HEK293T (cell line): ENCODE measurements at regions not wholly inside any gene's neighbourhood (a gene's known extent, or its start where the extent isn't known, plus 50 kb on each side); places are given as distances from the start of the nearest gene placed in this dataset.
"Not testable (repeated sequence)": the region's sequence is repeated elsewhere in the genome, so short reads cannot be mapped to it uniquely, and the experiment has no call there.

ENCODE experiments used
- CTCF ChIA-PET: fragments of 350-600 bp; formaldehyde crosslinking; extraction: SDS; loops from one replicate; lab custom pipeline; 2021; ENCODE audit warnings: antibody characterized with exemption, inconsistent platforms; lab: Yijun Ruan, JAX
- POLR2A ChIA-PET: fragments of 350-600 bp; formaldehyde crosslinking; extraction: SDS; loops from one replicate; lab custom pipeline; 2020; ENCODE audit warnings: antibody characterized with exemption, inconsistent platforms; lab: Yijun Ruan, JAX
- DNase-seq: peaks from one replicate; pipeline ENCODE4 v3.0.0; 2012; ENCODE audit warnings: mixed read lengths; ENCODE audit errors: extremely low spot score
- CTBP1 ChIP-seq: fragments of 450-650 bp; IDR thresholded peaks from 2 replicates; pipeline ENCODE4 v1.6.1; 2016; ENCODE audit warnings: borderline replicate concordance
- FOXM1 ChIP-seq: fragments of 450-650 bp; IDR thresholded peaks from 2 replicates; pipeline ENCODE4 v1.6.1; 2017; ENCODE audit warnings: mild to moderate bottlenecking, borderline replicate concordance
- HDGF ChIP-seq: fragments of 450-650 bp; IDR thresholded peaks from 2 replicates; pipeline ENCODE4 v1.6.1; 2017; ENCODE audit warnings: antibody characterized with exemption, borderline replicate concordance
- NFRKB ChIP-seq: fragments of 450-650 bp; IDR thresholded peaks from 2 replicates; pipeline ENCODE4 v1.6.1; 2016; ENCODE audit warnings: mild to moderate bottlenecking, moderate library complexity
- SUZ12 ChIP-seq: fragments of 450-650 bp; IDR thresholded peaks from 2 replicates; pipeline ENCODE4 v1.6.1; 2016; ENCODE audit warnings: mild to moderate bottlenecking
- TARDBP ChIP-seq: fragments of 450-650 bp; IDR thresholded peaks from 2 replicates; pipeline ENCODE4 v1.6.1; 2016

GRCh38 chr9:39552242-39552881 lies 196.9 kb downstream of the SPATA31A1 start:
- POLR2A ChIA-PET, DNase-seq: not testable (repeated sequence)

GRCh38 chr9:39554352-39554751 lies 198.9 kb downstream of the SPATA31A1 start:
- DNase-seq, CTCF ChIA-PET, POLR2A ChIA-PET: not testable (repeated sequence)

More at GRCh38 chr9:39552242-39552881, 196.9 kb downstream of the SPATA31A1 start:
- CTCF ChIA-PET, result not testable (repeated sequence)

GRCh38 chr9:39559384-39559783 lies 203.9 kb downstream of the SPATA31A1 start:
- POLR2A ChIA-PET, DNase-seq, CTCF ChIA-PET: not testable (repeated sequence)

GRCh38 chr9:39566782-39567181 lies 211.3 kb downstream of the SPATA31A1 start:
- POLR2A ChIA-PET, DNase-seq, CTCF ChIA-PET: not testable (repeated sequence)

- CTCF ChIA-PET, DNase-seq, POLR2A ChIA-PET: not testable (repeated sequence)
Measured at GRCh38 chr9:39567396-39567795, 211.9 kb downstream of the SPATA31A1 start.

GRCh38 chr9:39568900-39569299 lies 213.4 kb downstream of the SPATA31A1 start:
- DNase-seq, POLR2A ChIA-PET, CTCF ChIA-PET: not testable (repeated sequence)

GRCh38 chr9:39573024-39574022 lies 217.9 kb downstream of the SPATA31A1 start:
- POLR2A ChIA-PET, DNase-seq, CTCF ChIA-PET: not testable (repeated sequence)

GRCh38 chr9:39579000-39579399 lies 223.5 kb downstream of the SPATA31A1 start:
- CTCF ChIA-PET, POLR2A ChIA-PET, DNase-seq: not testable (repeated sequence)

- CTCF ChIA-PET, result not testable (repeated sequence)
Measured at GRCh38 chr9:39581296-39581695, 225.8 kb downstream of the SPATA31A1 start.

GRCh38 chr9:39582677-39583412 lies 227.4 kb downstream of the SPATA31A1 start:
- POLR2A ChIA-PET, CTCF ChIA-PET, DNase-seq: not testable (repeated sequence)

More at GRCh38 chr9:39581296-39581695, 225.8 kb downstream of the SPATA31A1 start:
- POLR2A ChIA-PET, DNase-seq: not testable (repeated sequence)

GRCh38 chr9:39583413-39583747 lies 227.9 kb downstream of the SPATA31A1 start:
- CTCF ChIA-PET, DNase-seq, POLR2A ChIA-PET: not testable (repeated sequence)

- POLR2A ChIA-PET, DNase-seq, CTCF ChIA-PET: not testable (repeated sequence)
Measured at GRCh38 chr9:39585233-39585632, 229.8 kb downstream of the SPATA31A1 start.

- no peak for DNase-seq
- ChIA-PET POLR2A (no interaction called here), CTCF (no interaction called here)
- TF ChIP-seq CTBP1, result no peak
- TF ChIP-seq FOXM1, result no peak
- no peak for TF ChIP-seq SUZ12
- no peak for TF ChIP-seq HDGF
- TF ChIP-seq NFRKB, result no peak
- no peak for TF ChIP-seq TARDBP
Measured at GRCh38 chr9:39587844-39588499, 232.5 kb downstream of the SPATA31A1 start.
